Gastrocnemius medialis (tissue), 4 donors: ENCODE measurements at regions not wholly inside any gene's neighbourhood (a gene's known extent, or its start where the extent isn't known, plus 50 kb on each side); places are given as distances from the start of the nearest gene placed in this dataset.

ENCODE experiments used
- CTCF ChIP-seq, 5 experiments: fragments of 450-650 bp in 3 of 5; fragments of 200-600 bp in 2 of 5; sonication (generic) in 2 of 5; IDR thresholded peaks in 4 of 5; conservative IDR thresholded peaks in 1 of 5; 1 replicate in 4 of 5; 2 replicates in 1 of 5; pipeline ENCODE4 v1.5.1; 2016 to 2019; ENCODE audit warnings: antibody characterized with exemption in 5 of 5, mild to moderate bottlenecking in 3 of 5, moderate library complexity in 3 of 5
- POLR2A ChIP-seq, 2 donors: fragments of 450-650 bp; IDR thresholded peaks; one replicate each; pipeline ENCODE4 v1.6.1; 2017; ENCODE audit warnings: antibody characterized with exemption in 2 of 2, mild to moderate bottlenecking in 2 of 2, moderate library complexity in 2 of 2

DNA sequence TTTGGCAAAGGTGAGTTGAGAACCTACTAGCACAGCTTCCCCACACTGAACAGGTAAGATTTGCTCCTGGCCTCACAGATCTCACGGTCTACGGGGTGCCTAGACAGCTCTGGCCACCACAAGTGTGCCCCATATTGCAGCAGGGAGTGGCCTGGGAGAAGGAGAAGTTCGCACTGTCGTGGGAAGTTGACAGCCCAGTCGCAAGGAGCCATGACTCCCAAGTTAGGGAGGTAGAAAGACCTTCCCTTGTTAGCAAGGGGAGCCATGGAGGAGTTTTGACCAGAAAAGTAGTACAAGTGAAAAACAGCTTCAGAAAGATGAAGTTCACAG lies 316.3 kb downstream of the BCL11B start:
- TF ChIP-seq POLR2A (IDR thresholded peaks at IDR 0.05) (no peak), CTCF (IDR thresholded peaks at IDR 0.05 in 4 of 5, conservative IDR thresholded peaks at IDR 0.05 in 1 of 5) (no peak)
